ENCODE measurements at regions not wholly inside any gene's neighbourhood (a gene's known extent, or its start where the extent isn't known, plus 50 kb on each side); places are given as distances from the start of the nearest gene placed in this dataset.

DNA sequence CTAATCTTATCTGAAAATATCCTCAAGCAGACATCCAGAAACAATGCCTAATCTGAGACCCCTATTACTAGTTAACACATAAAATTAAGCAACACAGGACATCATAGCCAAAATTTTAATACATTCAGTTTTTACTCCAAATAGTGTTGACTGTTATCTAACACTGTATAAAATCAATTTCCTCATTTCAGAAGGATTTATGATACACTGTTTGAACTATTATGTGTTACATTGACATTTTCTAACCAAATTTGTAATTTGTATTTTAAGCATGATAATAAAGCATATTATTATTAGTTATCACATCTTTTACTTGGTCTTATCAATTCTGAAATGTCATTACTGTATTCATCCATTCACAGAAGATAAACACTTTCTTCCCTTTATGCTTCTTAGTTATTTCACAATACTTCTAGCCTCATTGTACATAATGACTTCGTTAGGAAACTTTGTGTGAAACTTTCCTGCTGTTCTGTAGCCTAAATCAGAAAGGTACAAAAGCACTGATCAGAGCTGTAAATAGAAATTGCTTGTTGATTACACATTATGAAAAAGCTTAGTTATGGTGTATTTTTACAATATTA is 1248.9 kb downstream of the JRKL start:
- no peak for TF ChIP-seq CTCF (IDR thresholded peaks at IDR 0.05 in 4 of 5, conservative IDR thresholded peaks at IDR 0.05 in 1 of 5)
- TF ChIP-seq POLR2A (IDR thresholded peaks at IDR 0.05) = no peak

All from gastrocnemius medialis (tissue), 4 donors.